ENCODE measurements at regions not wholly inside any gene's neighbourhood (a gene's known extent, or its start where the extent isn't known, plus 50 kb on each side); places are given as distances from the start of the nearest gene placed in this dataset.

GRCh38 chr14:98237939-98238338, 1034.1 kb downstream of the BCL11B start:
- Histone ChIP-seq H3F3A (ENCODE audit: insufficient read depth, low read length, poor library complexity, severe bottlenecking) (no peaks in the 10 kb centered on the region), H3K4me3 (ENCODE audit: low read length) (no peak overlapping the region), H3K36me3 (ENCODE audit: insufficient read depth, low read length) (no peaks in the 10 kb centered on the region), H3K9me2 (ENCODE audit: insufficient read depth, low read length) (no peaks in the 10 kb centered on the region), H3K27me3 (ENCODE audit: insufficient read depth, low read depth, low read length) (no peaks in the 10 kb centered on the region), H3K79me2 (replicated peaks; ENCODE audit: insufficient read depth, low read length) (no peaks in the 10 kb centered on the region), H2AFZ (ENCODE audit: low read depth, low read length) (no peak overlapping the region), H4K20me1 (ENCODE audit: insufficient read depth) (no peaks in the 10 kb centered on the region), H3K27ac (ENCODE audit: low read length) (no peak overlapping the region), H3K9me3 (ENCODE audit: low read length) (no peaks in the 10 kb centered on the region), H3K4me2 (ENCODE audit: low read length) (no peak overlapping the region), H3K9ac (ENCODE audit: low read length) (no peak overlapping the region)
- TF ChIP-seq CTCF (IDR thresholded peaks at IDR 0.05; ENCODE audit: poor library complexity, severe bottlenecking) (no peak), TAF1 (IDR thresholded peaks at IDR 0.05; ENCODE audit: low read depth) (no peak), EZH2 (IDR thresholded peaks at IDR 0.05; ENCODE audit: borderline replicate concordance, insufficient read depth, low read length, poor library complexity, severe bottlenecking) (no peak), MXI1 (conservative IDR thresholded peaks at IDR 0.05; ENCODE audit: poor library complexity, severe bottlenecking) (no peak), RAD21 (conservative IDR thresholded peaks at IDR 0.05) (no peak), SMC3 (conservative IDR thresholded peaks at IDR 0.05; ENCODE audit: poor library complexity) (no peak), REST (IDR thresholded peaks at IDR 0.05; ENCODE audit: borderline replicate concordance) (no peak), EP300 (conservative IDR thresholded peaks at IDR 0.05; ENCODE audit: poor library complexity, severe bottlenecking) (no peak), POLR2AphosphoS5 (IDR thresholded peaks at IDR 0.05) (no peak)

- Histone ChIP-seq H3K27me3 (ENCODE audit: insufficient read depth, low read depth, low read length) (no peaks in the 10 kb centered on the region), H3K36me3 (ENCODE audit: insufficient read depth, low read length) (no peaks in the 10 kb centered on the region), H3K4me3 (ENCODE audit: low read length) (no peak overlapping the region), H3K9me2 (ENCODE audit: insufficient read depth, low read length) (no peaks in the 10 kb centered on the region), H3K27ac (ENCODE audit: low read length) (no peak overlapping the region), H2AFZ (ENCODE audit: low read depth, low read length) (no peak overlapping the region), H3K79me2 (replicated peaks; ENCODE audit: insufficient read depth, low read length) (no peaks in the 10 kb centered on the region), H3K4me2 (ENCODE audit: low read length) (no peak overlapping the region), H3F3A (ENCODE audit: insufficient read depth, low read length, poor library complexity, severe bottlenecking) (no peaks in the 10 kb centered on the region), H3K9ac (ENCODE audit: low read length) (no peak overlapping the region), H4K20me1 (ENCODE audit: insufficient read depth) (no peaks in the 10 kb centered on the region), H3K9me3 (ENCODE audit: low read length) (no peaks in the 10 kb centered on the region)
- TF ChIP-seq EP300 (conservative IDR thresholded peaks at IDR 0.05; ENCODE audit: poor library complexity, severe bottlenecking) (no peak), RAD21 (conservative IDR thresholded peaks at IDR 0.05) (no peak), EZH2 (IDR thresholded peaks at IDR 0.05; ENCODE audit: borderline replicate concordance, insufficient read depth, low read length, poor library complexity, severe bottlenecking) (no peak), CTCF (IDR thresholded peaks at IDR 0.05; ENCODE audit: poor library complexity, severe bottlenecking) (no peak), POLR2AphosphoS5 (IDR thresholded peaks at IDR 0.05) (no peak), REST (IDR thresholded peaks at IDR 0.05; ENCODE audit: borderline replicate concordance) (no peak), MXI1 (conservative IDR thresholded peaks at IDR 0.05; ENCODE audit: poor library complexity, severe bottlenecking) (no peak), SMC3 (conservative IDR thresholded peaks at IDR 0.05; ENCODE audit: poor library complexity) (no peak), TAF1 (IDR thresholded peaks at IDR 0.05; ENCODE audit: low read depth) (no peak)
Observed at GRCh38 chr14:98240376-98240775, 1031.6 kb downstream of the BCL11B start.

Data from neural cell (in vitro differentiated cells).